SK-N-SH treated with all-trans-retinoic acid at 6 μM for 48 hours (cell line): ENCODE measurements at regions not wholly inside any gene's neighbourhood (a gene's known extent, or its start where the extent isn't known, plus 50 kb on each side); places are given as distances from the start of the nearest gene placed in this dataset.

ENCODE experiments used
- ARNTL ChIP-seq: fragments of 450-650 bp; formaldehyde crosslinking; IDR thresholded peaks from 2 replicates; pipeline ENCODE4 v1.5.0; 2020; ENCODE audit warnings: low read depth, mild to moderate bottlenecking, moderate library complexity, borderline replicate concordance
- CREB5 ChIP-seq: fragments of 250-450 bp; sonication (Bioruptor Pico); IDR thresholded peaks from 2 replicates; pipeline ENCODE4 v1.5.1; 2020; ENCODE audit warnings: low read depth, mild to moderate bottlenecking, moderate library complexity
- PATZ1 ChIP-seq: fragments of 250-450 bp; sonication (Bioruptor Pico); IDR thresholded peaks from 2 replicates; pipeline ENCODE4 v1.8.0; 2020; ENCODE audit warnings: mild to moderate bottlenecking, moderate library complexity, borderline replicate concordance
- TCF4 ChIP-seq: fragments of 250-450 bp; sonication (Bioruptor Pico); IDR thresholded peaks from 2 replicates; pipeline ENCODE4 v1.8.0; 2021; ENCODE audit warnings: mild to moderate bottlenecking, moderate library complexity, borderline replicate concordance
- TOX ChIP-seq: fragments of 250-450 bp; sonication (Bioruptor Pico); IDR thresholded peaks from 2 replicates; pipeline ENCODE4 v1.8.0; 2021; ENCODE audit warnings: mild to moderate bottlenecking, moderate library complexity, borderline replicate concordance
- ZNF70 ChIP-seq: fragments of 450-650 bp; formaldehyde crosslinking; IDR thresholded peaks from 2 replicates; pipeline ENCODE4 v1.5.0; 2020; ENCODE audit warnings: mild to moderate bottlenecking, moderate library complexity

GRCh38 chr4:13710246-13710885 is 82.8 kb upstream of the BOD1L1 start:
- TF ChIP-seq PATZ1 (CRISPR knock-in tag) = no peak
- no peak for TF ChIP-seq CREB5 (CRISPR knock-in tag)
- no peak for TF ChIP-seq TCF4
- no peak for TF ChIP-seq ARNTL (CRISPR knock-in tag)
- TF ChIP-seq ZNF70 (CRISPR knock-in tag) = no peak
- TF ChIP-seq TOX (CRISPR knock-in tag) = no peak
